Loucy (cell line): ENCODE measurements at regions not wholly inside any gene's neighbourhood (a gene's known extent, or its start where the extent isn't known, plus 50 kb on each side); places are given as distances from the start of the nearest gene placed in this dataset.

Source experiments
- CTCF ChIP-seq: fragments of 200-600 bp; sonication (generic); conservative IDR thresholded peaks from 2 replicates; pipeline ENCODE4 v1.5.1; 2014; ENCODE audit warnings: mild to moderate bottlenecking, antibody characterized with exemption, low read length
- EZH2phosphoT487 ChIP-seq: fragments of 200-600 bp; IDR thresholded peaks from 2 replicates; pipeline ENCODE4 v1.6.1; 2018; ENCODE audit warnings: antibody characterized with exemption, mild to moderate bottlenecking, moderate library complexity, borderline replicate concordance

GRCh38 chr1:229058729-229059128, 212.2 kb upstream of the RAB4A start:
- TF ChIP-seq CTCF (no peak), EZH2phosphoT487 (no peak)
